GM19324 (cell line): ENCODE measurements at regions not wholly inside any gene's neighbourhood (a gene's known extent, or its start where the extent isn't known, plus 50 kb on each side); places are given as distances from the start of the nearest gene placed in this dataset.
"Not testable (repeated sequence)": the region's sequence is repeated elsewhere in the genome, so short reads cannot be mapped to it uniquely, and the experiment has no call there.

ENCODE experiments used
- ATAC-seq: cut with Tn5 transposase; IDR thresholded peaks from one replicate; pipeline ENCODE4 v1.9.1; 2021; ENCODE audit warnings: mild to moderate bottlenecking, moderate library complexity; ENCODE audit not compliant: unreplicated experiment, low FRiP score

DNA sequence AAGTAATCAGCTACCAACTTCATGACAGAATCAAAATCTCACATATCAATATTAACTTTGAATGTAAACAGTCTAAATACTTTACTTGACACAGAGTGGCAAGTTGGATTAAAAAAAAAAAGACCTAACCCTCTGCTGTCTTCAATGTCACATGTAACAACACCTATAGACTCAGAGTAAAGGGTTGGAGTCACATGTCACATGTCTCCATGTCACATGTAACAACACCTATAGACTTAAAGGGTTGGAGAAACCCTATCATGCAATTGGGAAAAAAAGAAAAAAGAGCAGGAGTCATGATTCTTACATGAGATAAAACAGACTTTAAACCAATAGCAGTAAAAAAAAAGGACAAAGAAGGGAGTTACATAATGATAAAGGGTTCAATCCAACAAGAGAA lies 665.3 kb upstream of the LRRTM1 start:
- no peak for ATAC-seq

DNA sequence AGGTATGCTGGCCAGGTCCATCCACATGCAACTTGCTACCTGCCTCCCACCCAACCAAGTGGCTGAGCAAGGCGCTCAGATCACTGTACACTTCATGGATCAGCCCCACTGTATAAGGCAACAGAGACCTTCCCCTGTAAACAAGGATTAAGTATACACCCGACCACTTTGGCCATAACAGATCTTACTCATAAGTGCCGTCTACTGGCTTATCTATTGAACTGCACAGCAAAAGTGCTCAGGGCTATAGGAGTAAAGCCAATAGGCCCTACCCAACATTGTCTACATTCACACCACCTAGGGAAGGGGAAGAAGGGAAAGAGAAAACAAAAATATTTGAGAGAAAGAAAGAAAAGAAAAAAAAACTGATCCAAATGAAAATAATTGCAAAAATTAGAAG lies 663.9 kb upstream of the LRRTM1 start:
- ATAC-seq: no peak

DNA sequence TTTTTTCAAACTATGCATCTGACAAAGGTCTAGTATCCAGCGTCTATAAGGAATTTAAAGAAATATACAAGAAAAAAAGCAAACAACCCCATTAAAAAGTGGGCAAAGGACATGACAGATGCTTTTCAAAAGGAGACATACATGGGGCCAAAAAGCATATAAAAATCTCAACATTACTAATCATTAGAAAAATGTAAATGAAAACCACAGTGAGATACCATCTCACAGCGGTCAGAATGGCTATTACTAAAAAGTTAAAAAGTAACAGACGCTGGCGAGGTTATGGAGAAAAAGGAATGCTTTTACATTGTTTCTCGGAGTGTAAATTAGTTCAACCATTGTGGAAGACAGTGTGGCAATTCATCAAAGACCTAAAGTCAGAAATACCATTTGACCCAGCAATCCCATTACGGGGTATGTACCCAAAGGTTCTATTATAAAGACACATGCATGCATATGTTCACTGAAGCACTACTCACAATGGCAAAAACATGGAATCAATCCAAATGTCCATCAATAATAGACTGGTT lies 643.1 kb upstream of the LRRTM1 start:
- no peak for ATAC-seq

DNA sequence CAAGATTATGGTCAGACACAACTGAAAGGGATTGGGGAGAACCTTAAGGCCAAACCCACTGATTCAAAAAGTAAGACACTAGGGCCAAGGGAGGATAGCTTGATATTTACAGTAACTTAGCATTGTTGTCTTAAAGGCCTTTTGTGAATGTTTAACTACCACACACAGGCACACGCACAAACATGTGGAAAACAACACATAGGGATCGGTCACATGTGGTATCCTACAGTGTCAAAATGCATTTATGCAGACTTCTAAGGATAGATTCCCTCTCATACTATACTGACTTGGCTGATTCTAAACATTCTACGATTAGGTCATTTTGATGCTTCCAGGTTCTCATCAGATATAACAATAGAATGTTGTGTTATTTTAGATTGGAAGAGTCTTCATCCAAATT lies 638.9 kb upstream of the LRRTM1 start:
- ATAC-seq: no peak

DNA sequence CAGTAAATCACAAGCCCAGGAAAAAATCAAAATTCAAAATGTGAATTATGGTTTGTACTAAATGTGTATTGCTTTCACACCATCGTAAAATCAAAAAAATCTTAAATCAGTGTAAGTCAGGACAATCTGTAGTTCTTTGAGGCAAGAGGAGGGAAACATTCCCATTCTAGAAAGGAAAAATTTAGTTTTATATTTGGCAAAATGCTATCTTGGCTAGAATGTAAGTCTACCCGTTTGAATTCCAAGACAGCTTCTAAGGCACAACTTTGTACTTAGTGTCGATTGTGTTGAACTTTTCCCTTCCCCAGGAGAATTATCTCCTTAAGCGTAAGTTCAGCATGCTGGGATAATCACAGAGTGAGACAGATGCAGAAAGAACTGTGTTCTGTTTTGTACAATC lies 638.2 kb upstream of the LRRTM1 start:
- ATAC-seq: no peak

DNA sequence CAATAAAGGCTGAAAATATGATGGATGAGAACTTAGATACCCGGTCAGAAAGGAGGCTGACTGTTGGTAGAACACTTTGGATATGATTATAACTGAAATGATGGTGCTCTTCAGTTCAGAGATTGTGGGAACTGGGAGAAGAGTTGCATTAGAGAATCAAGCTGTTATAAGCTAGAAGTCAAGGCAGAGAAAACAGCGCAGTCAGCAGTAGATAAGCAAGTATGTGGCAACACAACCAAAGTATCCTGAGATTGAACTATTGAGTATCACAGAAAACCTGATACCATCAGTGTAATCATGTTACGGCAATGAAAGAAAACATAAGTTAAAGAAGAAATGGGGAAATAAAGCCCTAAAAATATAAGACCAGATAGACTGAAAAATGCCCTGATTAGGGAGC lies 633.9 kb upstream of the LRRTM1 start:
- no peak for ATAC-seq

DNA sequence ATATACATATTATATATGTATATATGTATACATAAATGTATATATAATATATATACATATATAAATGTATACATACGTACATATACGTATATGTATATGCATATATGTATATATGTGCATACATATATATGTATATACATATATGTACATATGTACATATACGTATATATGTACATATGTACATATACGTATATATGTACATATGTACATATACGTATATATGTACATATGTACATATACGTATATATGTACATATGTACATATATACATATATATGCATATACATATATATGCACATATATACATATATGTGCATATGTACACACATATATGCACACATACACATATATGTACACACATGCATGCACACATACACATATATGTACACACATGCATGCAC lies 627.3 kb upstream of the LRRTM1 start:
- ATAC-seq: not testable (repeated sequence)

DNA sequence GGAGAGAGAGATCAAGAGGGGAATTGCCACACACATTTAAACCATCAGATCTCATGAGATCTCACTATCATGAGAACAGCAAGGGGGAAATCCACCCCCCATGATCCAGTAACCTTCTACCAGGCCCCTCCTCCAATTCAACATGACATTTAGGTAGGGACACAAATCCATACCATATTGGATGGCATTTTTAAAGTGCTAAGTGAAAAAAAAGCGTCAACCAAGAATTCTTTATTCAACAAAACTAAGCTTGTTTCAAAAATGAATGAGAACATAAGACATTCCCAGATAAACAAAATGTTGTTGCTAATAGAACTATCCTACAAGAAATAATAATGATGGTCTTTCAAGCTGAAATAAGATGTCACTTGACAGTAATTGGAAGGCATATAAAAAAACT lies 626.2 kb upstream of the LRRTM1 start:
- ATAC-seq: no peak

DNA sequence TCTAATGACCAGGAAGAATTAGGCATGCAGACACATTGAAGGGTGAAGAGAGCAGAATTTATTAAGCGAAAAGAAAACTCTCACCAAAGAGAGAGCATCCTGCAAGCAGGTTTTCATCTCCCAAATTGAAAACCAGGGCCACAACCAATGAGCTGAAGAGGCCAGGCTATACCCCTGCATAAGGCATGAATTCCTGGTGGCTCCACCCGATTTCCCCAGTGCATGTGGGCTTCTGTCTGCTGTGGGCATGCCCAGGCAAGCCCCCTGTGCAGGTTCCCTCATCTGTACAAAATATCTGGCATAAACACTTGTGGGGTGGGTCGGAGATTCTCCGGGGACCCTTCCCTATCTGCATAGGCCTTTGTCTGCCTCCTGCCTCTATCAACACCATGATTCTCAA lies 621.6 kb upstream of the LRRTM1 start:
- no peak for ATAC-seq

DNA sequence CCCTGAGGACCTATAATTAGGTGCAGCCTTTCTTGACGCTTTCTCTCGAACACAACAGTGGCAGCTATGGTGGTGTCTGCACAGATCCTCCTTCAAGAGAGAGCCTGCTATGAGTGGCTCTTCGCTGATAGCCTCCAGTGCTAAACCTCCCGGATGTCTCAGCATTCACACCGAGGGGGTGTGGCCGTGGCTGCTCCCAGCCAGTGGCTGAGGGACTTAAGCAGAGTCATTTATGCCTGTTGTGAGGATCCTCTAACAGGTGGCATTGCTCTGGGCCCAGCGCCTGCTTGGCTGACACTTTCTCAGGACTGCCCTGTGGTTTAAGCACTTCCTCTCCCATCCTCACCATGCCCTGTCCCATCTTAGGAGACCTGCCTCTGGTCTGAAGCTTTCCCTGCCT lies 592.0 kb upstream of the LRRTM1 start:
- ATAC-seq: no peak

DNA sequence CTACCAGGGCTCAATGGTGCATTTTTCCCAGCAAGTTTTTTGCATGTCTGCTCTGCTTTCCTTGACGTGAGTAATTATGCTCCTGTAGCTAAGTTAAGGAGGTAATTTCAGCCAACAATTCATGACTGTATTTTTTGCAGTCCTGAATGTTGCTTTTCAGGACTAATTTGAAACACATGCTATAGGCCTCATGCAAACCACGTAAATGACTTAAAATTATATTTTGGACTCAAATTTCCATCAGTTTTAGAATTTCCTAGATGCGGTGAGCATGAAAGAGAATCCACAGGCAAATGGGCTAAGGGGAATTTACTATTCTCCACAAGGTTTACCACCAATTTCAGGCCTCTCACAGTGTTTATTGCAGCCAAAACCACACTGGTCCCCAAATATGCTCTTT lies 589.9 kb upstream of the LRRTM1 start:
- no peak for ATAC-seq

DNA sequence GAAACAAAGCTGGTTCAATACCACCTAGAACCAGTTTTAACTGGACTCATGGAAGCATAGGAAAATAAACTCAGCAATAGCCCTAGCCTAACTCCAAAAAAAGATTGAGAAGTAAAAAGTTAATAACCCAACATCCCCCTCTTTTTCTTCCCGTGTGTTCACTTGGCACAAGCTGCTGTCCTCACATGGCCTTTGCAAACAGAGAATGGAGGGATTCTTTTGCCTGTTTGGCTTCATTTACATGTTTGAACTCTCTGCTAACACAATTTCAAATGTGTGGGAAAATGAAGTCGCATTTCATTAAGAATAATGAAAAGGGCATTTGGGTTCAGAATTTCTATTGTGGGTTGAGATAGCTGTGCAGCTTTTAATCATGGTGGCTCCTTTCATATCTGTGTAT lies 589.2 kb upstream of the LRRTM1 start:
- no peak for ATAC-seq

DNA sequence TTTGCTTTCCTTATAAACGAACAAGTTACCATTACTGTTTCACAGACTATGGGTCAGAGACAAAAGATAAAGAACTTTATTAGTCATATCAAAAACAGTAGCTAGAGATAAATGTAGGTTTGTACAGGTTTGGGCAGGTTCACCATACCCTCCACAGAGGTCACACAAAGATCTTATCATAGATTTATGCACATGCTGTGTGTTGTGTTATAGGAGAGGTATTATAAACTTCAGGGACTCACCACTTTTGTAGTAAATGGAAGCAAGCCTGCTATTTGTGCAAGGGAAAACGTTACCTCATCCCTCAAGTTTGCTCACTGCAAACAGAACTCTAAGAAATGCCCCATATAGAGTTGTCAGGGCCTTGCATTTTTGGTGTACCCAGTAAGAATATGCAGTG lies 584.5 kb upstream of the LRRTM1 start:
- no peak for ATAC-seq

DNA sequence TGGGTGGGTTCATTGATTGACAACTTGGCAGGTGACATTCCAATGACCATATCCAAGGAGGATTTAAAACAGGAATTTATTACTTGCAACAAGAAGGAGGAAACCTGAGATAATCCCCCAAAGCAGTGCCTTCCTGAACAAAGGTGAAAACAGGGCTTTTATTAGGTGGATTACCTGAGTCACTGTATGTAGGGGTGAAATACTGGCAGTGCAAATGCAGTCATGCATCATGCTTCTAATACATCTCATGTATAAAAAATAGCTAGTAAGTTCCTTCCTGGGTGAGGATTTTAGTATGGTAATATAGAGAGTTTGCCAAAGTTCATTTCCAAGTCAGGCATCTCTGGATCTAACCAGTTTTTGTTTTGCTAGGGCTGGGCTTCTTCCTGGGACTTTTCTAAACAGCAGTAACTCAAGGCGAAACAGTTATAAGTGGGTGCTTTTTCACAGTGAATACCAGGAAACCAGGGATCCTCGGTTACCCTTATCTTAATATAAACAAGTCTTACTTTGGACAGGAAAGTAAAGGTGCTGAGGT lies 583.4 kb upstream of the LRRTM1 start:
- ATAC-seq: no peak

DNA sequence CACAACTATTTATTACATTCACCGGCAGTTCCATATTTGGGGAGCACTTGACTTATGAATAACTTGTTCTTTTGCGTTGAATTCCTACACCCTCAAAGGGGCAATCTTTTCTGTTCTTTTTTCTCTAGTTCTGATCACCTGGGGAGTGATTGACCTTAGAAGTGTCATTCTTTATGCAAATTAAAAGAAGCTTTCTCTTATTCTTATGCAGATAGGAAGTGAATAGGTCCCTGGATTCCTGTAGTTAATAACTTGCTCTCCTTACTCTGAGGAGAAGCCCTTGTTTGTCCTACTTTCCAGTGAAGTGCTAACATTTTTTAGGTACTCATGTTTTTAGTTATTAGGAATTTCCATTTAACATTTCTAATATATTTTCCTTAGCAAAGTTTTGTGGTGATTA lies 569.8 kb upstream of the LRRTM1 start:
- ATAC-seq: no peak

DNA sequence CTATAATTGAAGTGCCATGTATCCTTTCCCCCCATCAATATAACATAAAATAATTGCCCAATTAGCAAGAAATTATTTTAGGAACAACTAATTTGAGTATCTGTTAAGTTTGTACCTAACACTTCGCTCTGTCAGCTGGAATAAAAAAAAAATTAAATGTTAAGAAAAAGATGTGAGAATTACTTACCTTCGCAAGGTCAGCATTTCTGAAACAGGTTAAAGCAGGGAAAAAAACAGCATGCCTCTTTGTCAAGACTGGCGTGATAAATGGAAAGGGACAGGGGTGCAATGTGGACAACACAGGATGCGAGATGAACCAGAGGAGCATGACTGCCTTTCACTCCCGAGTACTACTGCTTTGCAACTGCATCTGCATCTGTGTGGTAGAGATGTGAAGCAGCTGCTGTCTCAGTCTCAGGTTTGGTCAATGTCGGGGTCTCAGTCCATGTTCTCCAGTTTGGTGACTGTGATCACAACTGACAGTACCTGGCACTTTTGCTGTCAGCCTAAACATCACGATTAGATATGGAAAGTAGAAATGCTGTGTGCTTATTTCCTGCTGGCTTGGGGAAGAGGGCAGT lies 565.4 kb upstream of the LRRTM1 start:
- no peak for ATAC-seq

DNA sequence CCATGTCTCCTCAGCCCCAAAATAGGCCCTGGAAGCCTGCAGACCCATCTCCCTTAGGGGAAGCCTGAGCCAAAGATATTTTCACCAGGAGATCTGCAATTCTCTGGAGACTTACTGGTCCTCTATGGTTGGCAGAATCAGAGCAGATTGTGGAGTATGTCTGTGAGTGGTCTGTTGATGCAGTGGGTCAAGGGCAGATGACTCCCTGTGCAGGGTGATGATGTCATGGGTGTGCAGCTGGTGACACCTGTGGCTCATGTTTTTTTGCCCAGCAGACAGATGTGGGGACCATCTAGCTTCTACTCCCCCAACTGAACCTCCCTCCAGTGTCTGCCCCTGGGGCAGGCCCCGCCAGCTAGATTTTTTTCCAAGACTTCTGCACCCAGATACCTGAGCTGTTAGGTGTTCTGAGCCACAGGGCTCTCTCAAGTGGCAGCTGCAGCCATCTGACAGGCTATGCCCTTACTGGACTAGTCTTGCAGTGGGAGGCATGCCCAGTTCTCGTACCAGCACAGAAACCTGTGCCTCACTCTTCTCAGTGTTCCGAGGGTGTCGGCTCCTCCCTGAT lies 558.7 kb upstream of the LRRTM1 start:
- no peak for ATAC-seq

DNA sequence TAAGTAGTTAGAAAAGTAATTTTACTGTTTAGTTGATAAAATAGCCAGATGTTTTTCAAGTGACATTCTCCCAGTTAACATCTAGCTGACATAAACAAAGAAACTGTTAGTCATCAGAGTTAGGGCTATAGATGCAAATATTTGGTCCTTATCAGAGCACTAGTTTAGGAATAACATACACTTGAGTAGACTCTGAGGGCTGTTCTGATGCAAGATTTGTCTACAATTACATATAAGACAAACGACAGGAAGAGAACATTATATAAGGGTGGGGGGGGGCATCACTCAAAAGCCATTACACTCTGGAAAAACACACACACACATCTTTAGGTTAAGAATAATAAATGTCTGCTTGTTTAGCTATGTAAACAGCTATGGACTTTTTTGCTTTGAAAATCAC lies 554.4 kb upstream of the LRRTM1 start:
- no peak for ATAC-seq

DNA sequence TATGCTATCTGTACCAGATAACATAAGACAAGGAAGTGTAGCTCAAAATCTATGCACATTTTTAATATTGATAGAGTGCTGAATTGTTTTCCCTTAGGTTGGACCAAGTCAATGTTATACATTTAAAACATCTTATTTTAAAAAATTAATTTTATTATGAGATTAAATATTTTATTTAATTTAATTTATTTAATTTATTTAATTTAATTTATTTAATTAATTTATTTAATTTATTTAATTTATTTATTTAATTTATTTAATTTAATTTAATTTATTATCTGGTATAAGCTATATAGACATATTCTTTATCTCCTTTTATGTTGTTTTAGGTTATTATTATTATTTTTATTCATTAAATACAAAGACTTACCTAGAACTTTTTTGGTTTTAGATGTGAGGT lies 551.7 kb upstream of the LRRTM1 start:
- no peak for ATAC-seq

DNA sequence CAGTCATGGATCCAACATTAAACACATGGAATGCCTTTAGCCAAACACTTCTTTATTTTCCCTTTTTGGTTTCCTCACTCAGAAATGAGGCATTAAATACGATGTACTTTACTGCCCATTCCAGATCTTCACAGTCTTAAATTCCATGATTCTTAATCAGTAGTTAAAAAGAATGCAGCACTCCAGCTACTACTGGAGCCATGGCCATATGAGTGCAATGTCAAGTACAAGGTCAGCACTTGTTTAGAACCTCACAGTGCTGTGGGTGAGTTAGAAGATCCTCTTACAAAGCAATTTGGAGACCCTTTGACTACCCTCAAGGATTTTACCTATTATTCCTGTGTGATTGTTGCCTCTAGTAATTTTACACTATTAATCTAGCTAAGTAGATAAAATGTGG lies 550.3 kb upstream of the LRRTM1 start:
- no peak for ATAC-seq

DNA sequence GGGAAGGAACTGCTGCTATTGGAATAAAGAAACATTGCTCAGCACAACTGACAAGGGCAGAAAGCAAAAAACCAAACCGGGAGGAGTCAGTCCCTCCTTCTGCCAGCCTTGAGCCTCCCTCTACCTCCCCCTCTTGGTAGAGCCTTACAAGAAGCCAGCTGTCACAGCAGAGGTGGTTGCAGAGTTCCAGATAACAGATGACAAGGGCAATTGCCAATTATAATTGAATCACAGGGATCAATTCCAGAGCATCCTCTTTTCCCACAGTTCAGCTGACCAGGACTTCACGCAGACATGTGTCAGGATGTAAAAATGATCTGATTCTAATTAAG lies 548.2 kb upstream of the LRRTM1 start:
- ATAC-seq: no peak

DNA sequence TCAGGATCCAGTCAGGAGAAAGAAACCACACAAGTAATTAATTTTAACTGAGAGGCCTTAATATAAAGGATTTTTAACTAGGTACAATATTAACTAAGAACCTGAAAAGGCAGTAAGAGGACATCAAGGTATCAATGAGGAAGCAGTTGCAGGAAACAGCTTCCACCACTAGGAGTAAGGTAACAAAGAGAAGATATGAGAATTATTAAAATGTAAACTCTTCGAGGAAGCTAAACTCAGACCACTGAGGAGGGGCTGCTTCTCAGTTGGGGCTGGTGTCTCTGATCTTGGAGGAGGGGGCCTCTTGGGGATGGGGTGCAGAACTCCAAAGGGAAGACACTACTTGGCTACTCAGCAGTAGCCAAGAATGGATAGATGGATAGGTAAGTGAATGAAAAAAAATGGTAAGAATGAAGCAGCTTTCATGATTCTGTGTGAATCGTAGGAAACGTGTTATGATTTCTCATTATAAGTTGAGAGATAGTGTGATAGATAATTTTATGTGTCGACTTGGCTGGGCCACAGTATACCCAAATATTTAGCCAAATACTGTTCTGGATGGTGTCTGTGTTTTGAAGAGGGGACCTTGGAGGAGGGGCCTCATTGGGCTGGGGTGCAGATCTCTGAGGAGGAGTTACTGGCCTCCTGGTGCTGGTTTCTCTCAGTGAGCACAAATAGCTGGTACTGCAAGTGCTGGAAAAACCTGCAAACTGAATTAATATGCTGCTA lies 547.7 kb upstream of the LRRTM1 start:
- no peak for ATAC-seq
